ENCODE measurements at regions not wholly inside any gene's neighbourhood (a gene's known extent, or its start where the extent isn't known, plus 50 kb on each side); places are given as distances from the start of the nearest gene placed in this dataset.

DNA sequence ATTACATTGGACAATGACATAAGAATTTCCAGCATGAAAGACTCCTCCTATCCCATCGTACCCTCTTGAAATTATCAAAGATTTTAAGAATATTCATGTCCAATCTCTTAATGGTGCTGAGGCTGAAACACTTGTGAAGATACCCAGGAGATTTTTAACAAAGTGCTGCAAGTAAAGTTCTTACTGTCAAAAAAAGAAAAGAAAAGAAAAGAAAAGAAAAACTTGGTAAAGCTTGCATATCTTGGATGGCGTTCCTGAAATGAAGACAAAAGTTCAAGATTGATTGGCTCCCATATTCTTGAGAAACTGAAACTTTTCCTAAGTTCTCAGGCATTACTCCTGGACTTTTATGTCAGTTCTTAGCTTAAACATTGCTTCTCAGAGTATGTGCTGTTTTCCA, 1010.5 kb upstream of the PIK3C3 start:
- TF ChIP-seq, protein P1, sequence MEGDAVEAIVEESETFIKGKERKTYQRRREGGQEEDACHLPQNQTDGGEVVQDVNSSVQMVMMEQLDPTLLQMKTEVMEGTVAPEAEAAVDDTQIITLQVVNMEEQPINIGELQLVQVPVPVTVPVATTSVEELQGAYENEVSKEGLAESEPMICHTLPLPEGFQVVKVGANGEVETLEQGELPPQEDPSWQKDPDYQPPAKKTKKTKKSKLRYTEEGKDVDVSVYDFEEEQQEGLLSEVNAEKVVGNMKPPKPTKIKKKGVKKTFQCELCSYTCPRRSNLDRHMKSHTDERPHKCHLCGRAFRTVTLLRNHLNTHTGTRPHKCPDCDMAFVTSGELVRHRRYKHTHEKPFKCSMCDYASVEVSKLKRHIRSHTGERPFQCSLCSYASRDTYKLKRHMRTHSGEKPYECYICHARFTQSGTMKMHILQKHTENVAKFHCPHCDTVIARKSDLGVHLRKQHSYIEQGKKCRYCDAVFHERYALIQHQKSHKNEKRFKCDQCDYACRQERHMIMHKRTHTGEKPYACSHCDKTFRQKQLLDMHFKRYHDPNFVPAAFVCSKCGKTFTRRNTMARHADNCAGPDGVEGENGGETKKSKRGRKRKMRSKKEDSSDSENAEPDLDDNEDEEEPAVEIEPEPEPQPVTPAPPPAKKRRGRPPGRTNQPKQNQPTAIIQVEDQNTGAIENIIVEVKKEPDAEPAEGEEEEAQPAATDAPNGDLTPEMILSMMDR (IDR thresholded peaks at IDR 0.05 in 2 of 3, conservative IDR thresholded peaks at IDR 0.05 in 1 of 3; ENCODE audit: control insufficient read depth in 2 of 3, extremely low read depth in 1 of 3, insufficient read depth in 1 of 3, low read depth in 3 of 3, low read length in 3 of 3), result no peak
- TF ChIP-seq POLR2A (IDR thresholded peaks at IDR 0.05; ENCODE audit: low read depth, low read length) (no peak), ZNF384 (IDR thresholded peaks at IDR 0.05; ENCODE audit: borderline replicate concordance, low read depth, low read length) (no peak), POLR2AphosphoS5 (IDR thresholded peaks at IDR 0.05; ENCODE audit: low read length) (no peak), GABPA (IDR thresholded peaks at IDR 0.05; ENCODE audit: low read depth) (no peak)

Data from GM12878 (cell line).